Endothelial cell of umbilical vein (primary cell): ENCODE measurements at regions not wholly inside any gene's neighbourhood (a gene's known extent, or its start where the extent isn't known, plus 50 kb on each side); places are given as distances from the start of the nearest gene placed in this dataset.

Source experiments
- BruUV-seq: library from RNA; stranded (reverse); fragments of 400-500 nt; replicated peaks from 2 replicates; lab custom pipeline; 2021; lab: Mats Ljungman, UMichigan
- CTCF ChIA-PET: fragments of 300-600, 350-600 bp; sonication (Branson Sonifier 250); formaldehyde crosslinking; loops from one replicate; lab custom pipeline; 2021; ENCODE audit warnings: antibody characterized with exemption, inconsistent platforms; lab: Charles Lee
- POLR2A ChIA-PET: fragments of 300-600, 350-600 bp; sonication (Branson Sonifier 250); formaldehyde crosslinking; loops from one replicate; lab custom pipeline; 2021; ENCODE audit warnings: antibody characterized with exemption, inconsistent platforms; lab: Charles Lee
- DNase-seq: peaks from one replicate; pipeline ENCODE4 v3.0.0-alpha.2; 2011; ENCODE audit warnings: low read depth, low spot score
- FAIRE-seq: peaks from 2 replicates; lab custom pipeline; 2011; peaks lifted over from hg19 to GRCh38; lab: Jason Lieb, UNC
- H2AFZ ChIP-seq: 2 replicates; pipeline ENCODE4 v1.6.0; 2012; ENCODE audit warnings: low read depth, low read length, control low read depth, inconsistent platforms
- H3K27ac ChIP-seq: 2 replicates; pipeline ENCODE4 v1.5.1; 2011; ENCODE audit warnings: low read depth, mild to moderate bottlenecking, control low read depth, low read length, moderate library complexity; ENCODE audit not compliant: insufficient read depth
- H3K27me3 ChIP-seq, 2 experiments: 2 replicates each; pipeline versions ENCODE4 v1.6.0 to v1.6.1; 2011; ENCODE audit warnings: low read length in 2 of 2, mixed read lengths in 1 of 2; ENCODE audit not compliant: control insufficient read depth in 2 of 2, insufficient read depth in 2 of 2
- H3K36me3 ChIP-seq, 2 experiments: 2 replicates in 1 of 2; 3 replicates in 1 of 2; pipeline ENCODE4 v1.5.1; 2011; ENCODE audit warnings: low read length in 2 of 2, mild to moderate bottlenecking in 1 of 2, moderate library complexity in 1 of 2; ENCODE audit not compliant: control insufficient read depth in 2 of 2, insufficient read depth in 2 of 2; ENCODE audit errors: extremely low read depth in 1 of 2
- H3K4me1 ChIP-seq: 3 replicates; pipeline ENCODE4 v1.5.1; 2011; ENCODE audit warnings: mild to moderate bottlenecking, low read length; ENCODE audit not compliant: control insufficient read depth, insufficient read depth; ENCODE audit errors: extremely low read depth
- H3K4me2 ChIP-seq: 2 replicates; pipeline ENCODE4 v1.6.1; 2011; ENCODE audit warnings: low read length, control low read depth, mixed read lengths; ENCODE audit not compliant: insufficient read depth
- H3K4me3 ChIP-seq, 3 experiments: fragments of 200-600 bp in 1 of 3; sonication (generic), shearing (Covaris generic) in 1 of 3; replicated peaks in 1 of 3; 2 replicates each; pipeline ENCODE4 v1.5.1; 2011 to 2016; ENCODE audit warnings: control low read depth in 3 of 3, low read length in 3 of 3, mild to moderate bottlenecking in 2 of 3, inconsistent platforms in 1 of 3, low read depth in 1 of 3, moderate library complexity in 1 of 3; ENCODE audit not compliant: insufficient read depth in 1 of 3
- H3K79me2 ChIP-seq: 2 replicates; pipeline ENCODE4 v1.6.0; 2012; ENCODE audit warnings: low read length, inconsistent platforms; ENCODE audit not compliant: control insufficient read depth, insufficient read depth
- H3K9ac ChIP-seq: replicated peaks from 2 replicates; pipeline ENCODE3; 2011; ENCODE audit warnings: low read length, control low read depth; ENCODE audit not compliant: insufficient read depth; ENCODE audit errors: extremely low read depth
- H3K9me1 ChIP-seq: replicated peaks from 3 replicates; pipeline ENCODE4 v1.6.0; 2011; ENCODE audit warnings: mild to moderate bottlenecking, low read length; ENCODE audit not compliant: control insufficient read depth, insufficient read depth; ENCODE audit errors: extremely low read depth
- H3K9me3 ChIP-seq: replicated peaks from 2 replicates; pipeline ENCODE4 v1.5.1; 2012; ENCODE audit warnings: low read length, inconsistent platforms; ENCODE audit not compliant: control insufficient read depth, insufficient read depth
- H4K20me1 ChIP-seq: replicated peaks from 2 replicates; pipeline ENCODE3; 2011; ENCODE audit warnings: mild to moderate bottlenecking, low read length; ENCODE audit not compliant: control insufficient read depth, insufficient read depth; ENCODE audit errors: extremely low read depth
- CTCF ChIP-seq, 2 donors: IDR thresholded peaks; 1 replicate in 1 of 2; 2 replicates in 1 of 2; pipeline ENCODE4 v1.5.1; 2011; ENCODE audit warnings: low read length in 2 of 2, mild to moderate bottlenecking in 2 of 2, moderate library complexity in 2 of 2, control low read depth in 1 of 2, inconsistent platforms in 1 of 2, low read depth in 1 of 2; ENCODE audit not compliant: insufficient read depth in 1 of 2; ENCODE audit errors: extremely low read depth in 1 of 2
- EZH2 ChIP-seq: IDR thresholded peaks from 2 replicates; pipeline ENCODE4 v1.6.1; 2012; ENCODE audit warnings: borderline replicate concordance, low read depth, mild to moderate bottlenecking, moderate library complexity, low read length, inconsistent platforms; ENCODE audit not compliant: severe bottlenecking
- FOS ChIP-seq: IDR thresholded peaks from 2 replicates; pipeline ENCODE4 v1.6.1; 2011; ENCODE audit warnings: mild to moderate bottlenecking, low read length, moderate library complexity, borderline replicate concordance; ENCODE audit not compliant: insufficient read depth
- GATA2 ChIP-seq: IDR thresholded peaks from 2 replicates; pipeline ENCODE4 v1.7.0; 2011; ENCODE audit warnings: low read depth, mild to moderate bottlenecking, moderate library complexity, mixed read lengths, low read length; ENCODE audit not compliant: insufficient read length, insufficient read depth
- JUN ChIP-seq: IDR thresholded peaks from 2 replicates; pipeline ENCODE4 v1.6.1; 2011; ENCODE audit warnings: borderline replicate concordance, low read depth; ENCODE audit not compliant: insufficient read length, insufficient read depth
- MAX ChIP-seq: IDR thresholded peaks from 2 replicates; pipeline ENCODE4 v1.6.1; 2011; ENCODE audit not compliant: insufficient read depth, insufficient read length
- MYC ChIP-seq: IDR thresholded peaks from one replicate; pipeline ENCODE4 v1.6.1; 2011; ENCODE audit warnings: mild to moderate bottlenecking, low read depth, low read length
- POLR2A ChIP-seq: IDR thresholded peaks from 2 replicates; pipeline ENCODE4 v1.6.1; 2012; ENCODE audit warnings: low read depth, mild to moderate bottlenecking, control low read depth, low read length
- POLR2AphosphoS5 ChIP-seq: IDR thresholded peaks from 2 replicates; pipeline ENCODE4 v1.6.1; 2012; ENCODE audit warnings: low read depth, mild to moderate bottlenecking, control low read depth, low read length, moderate library complexity; ENCODE audit not compliant: insufficient read depth
- dilution Hi-C: fragments of 300-500 bp; cut with MboI; formaldehyde crosslinking; loops from one replicate; pipeline ENCODE4 v1.15.0; 2019; ENCODE audit warnings: low sequenced_read_pairs; ENCODE audit not compliant: extremely low pct_ligation_motif_present
- intact Hi-C: fragments of 100-400 bp; cut with micrococcal nuclease; formaldehyde crosslinking; loops from one replicate; pipeline ENCODE4 v1.10.0; 2022

- H3K9ac ChIP-seq = no peak overlapping the region
- H2AFZ ChIP-seq = no peak overlapping the region
- no peak overlapping the region for H3K27ac ChIP-seq
- no peaks in the 10 kb centered on the region for H3K36me3 ChIP-seq
- no peak for FAIRE-seq
- intact Hi-C loops = no loop called here
- no peak for DNase-seq
- POLR2A ChIA-PET = no interaction called here
- H3K4me2 ChIP-seq = no peak overlapping the region
- H3K4me3 ChIP-seq = no peak overlapping the region
- H4K20me1 ChIP-seq = no peaks in the 10 kb centered on the region
- H3K27me3 ChIP-seq = no peaks in the 10 kb centered on the region
- H3K9me3 ChIP-seq = peaks cover 4% of the 10 kb centered on the region
- no peak for TF ChIP-seq JUN
- no peak for TF ChIP-seq FOS
- no peak for TF ChIP-seq MAX
- no peak for TF ChIP-seq GATA2
- no peak for TF ChIP-seq EZH2
- no peak for TF ChIP-seq CTCF (IDR thresholded peaks at IDR 0.05; ENCODE audit: extremely low read depth in 1 of 2, insufficient read depth in 1 of 2, low read depth in 1 of 2, low read length in 2 of 2)
- no peak for TF ChIP-seq POLR2AphosphoS5
- TF ChIP-seq POLR2A = no peak
- TF ChIP-seq MYC = no peak
- H3K9me1 ChIP-seq = no peaks in the 10 kb centered on the region
- H3K79me2 ChIP-seq = no peaks in the 10 kb centered on the region
- no peaks in the 10 kb centered on the region for H3K4me1 ChIP-seq
- no TSS peak for BruUV-seq
- dilution Hi-C loops = no loop called here
- CTCF ChIA-PET = no interaction called here
These were observed 465.4 kb downstream of the TMA16 start for GRCh38 chr4:163959932-163960331.
